ENCODE measurements at regions not wholly inside any gene's neighbourhood (a gene's known extent, or its start where the extent isn't known, plus 50 kb on each side); places are given as distances from the start of the nearest gene placed in this dataset.

GRCh38 chr22:49613108-49613507 lies 214.6 kb downstream of the BRD1 start:
- TF ChIP-seq, protein P1, sequence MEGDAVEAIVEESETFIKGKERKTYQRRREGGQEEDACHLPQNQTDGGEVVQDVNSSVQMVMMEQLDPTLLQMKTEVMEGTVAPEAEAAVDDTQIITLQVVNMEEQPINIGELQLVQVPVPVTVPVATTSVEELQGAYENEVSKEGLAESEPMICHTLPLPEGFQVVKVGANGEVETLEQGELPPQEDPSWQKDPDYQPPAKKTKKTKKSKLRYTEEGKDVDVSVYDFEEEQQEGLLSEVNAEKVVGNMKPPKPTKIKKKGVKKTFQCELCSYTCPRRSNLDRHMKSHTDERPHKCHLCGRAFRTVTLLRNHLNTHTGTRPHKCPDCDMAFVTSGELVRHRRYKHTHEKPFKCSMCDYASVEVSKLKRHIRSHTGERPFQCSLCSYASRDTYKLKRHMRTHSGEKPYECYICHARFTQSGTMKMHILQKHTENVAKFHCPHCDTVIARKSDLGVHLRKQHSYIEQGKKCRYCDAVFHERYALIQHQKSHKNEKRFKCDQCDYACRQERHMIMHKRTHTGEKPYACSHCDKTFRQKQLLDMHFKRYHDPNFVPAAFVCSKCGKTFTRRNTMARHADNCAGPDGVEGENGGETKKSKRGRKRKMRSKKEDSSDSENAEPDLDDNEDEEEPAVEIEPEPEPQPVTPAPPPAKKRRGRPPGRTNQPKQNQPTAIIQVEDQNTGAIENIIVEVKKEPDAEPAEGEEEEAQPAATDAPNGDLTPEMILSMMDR (conservative IDR thresholded peaks at IDR 0.05; ENCODE audit: low read length) = no peak
- TF ChIP-seq EZH2phosphoT487 (IDR thresholded peaks at IDR 0.05; ENCODE audit: borderline replicate concordance) = no peak
